HFF-Myc (cell line): ENCODE measurements at regions not wholly inside any gene's neighbourhood (a gene's known extent, or its start where the extent isn't known, plus 50 kb on each side); places are given as distances from the start of the nearest gene placed in this dataset.

Experiments used
- DNase-seq: peaks from one replicate; pipeline ENCODE4 v3.0.0-alpha.2; 2011; ENCODE audit warnings: low read depth; ENCODE audit errors: extremely low read depth
- H3K4me3 ChIP-seq: replicated peaks from 2 replicates; pipeline ENCODE4 v1.5.1; 2011; ENCODE audit warnings: low read depth, mild to moderate bottlenecking, control low read depth, low read length
- TF ChIP-seq, protein P1 (sequence below): IDR thresholded peaks from 2 replicates; pipeline ENCODE4 v1.5.1; 2012; ENCODE audit warnings: mild to moderate bottlenecking, low read depth, low read length, control low read depth; ENCODE audit errors: missing control alignments

- TF ChIP-seq, protein P1, sequence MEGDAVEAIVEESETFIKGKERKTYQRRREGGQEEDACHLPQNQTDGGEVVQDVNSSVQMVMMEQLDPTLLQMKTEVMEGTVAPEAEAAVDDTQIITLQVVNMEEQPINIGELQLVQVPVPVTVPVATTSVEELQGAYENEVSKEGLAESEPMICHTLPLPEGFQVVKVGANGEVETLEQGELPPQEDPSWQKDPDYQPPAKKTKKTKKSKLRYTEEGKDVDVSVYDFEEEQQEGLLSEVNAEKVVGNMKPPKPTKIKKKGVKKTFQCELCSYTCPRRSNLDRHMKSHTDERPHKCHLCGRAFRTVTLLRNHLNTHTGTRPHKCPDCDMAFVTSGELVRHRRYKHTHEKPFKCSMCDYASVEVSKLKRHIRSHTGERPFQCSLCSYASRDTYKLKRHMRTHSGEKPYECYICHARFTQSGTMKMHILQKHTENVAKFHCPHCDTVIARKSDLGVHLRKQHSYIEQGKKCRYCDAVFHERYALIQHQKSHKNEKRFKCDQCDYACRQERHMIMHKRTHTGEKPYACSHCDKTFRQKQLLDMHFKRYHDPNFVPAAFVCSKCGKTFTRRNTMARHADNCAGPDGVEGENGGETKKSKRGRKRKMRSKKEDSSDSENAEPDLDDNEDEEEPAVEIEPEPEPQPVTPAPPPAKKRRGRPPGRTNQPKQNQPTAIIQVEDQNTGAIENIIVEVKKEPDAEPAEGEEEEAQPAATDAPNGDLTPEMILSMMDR = no peak
- DNase-seq = no peak
- H3K4me3 ChIP-seq = no peak overlapping the region
Observed at GRCh38 chr9:23287390-23287789, 538.6 kb downstream of the ELAVL2 start.

GRCh38 chr9:23288545-23288944 is 537.5 kb downstream of the ELAVL2 start:
- TF ChIP-seq, protein P1 = no peak
- no peak for DNase-seq
- H3K4me3 ChIP-seq = no peak overlapping the region

DNA sequence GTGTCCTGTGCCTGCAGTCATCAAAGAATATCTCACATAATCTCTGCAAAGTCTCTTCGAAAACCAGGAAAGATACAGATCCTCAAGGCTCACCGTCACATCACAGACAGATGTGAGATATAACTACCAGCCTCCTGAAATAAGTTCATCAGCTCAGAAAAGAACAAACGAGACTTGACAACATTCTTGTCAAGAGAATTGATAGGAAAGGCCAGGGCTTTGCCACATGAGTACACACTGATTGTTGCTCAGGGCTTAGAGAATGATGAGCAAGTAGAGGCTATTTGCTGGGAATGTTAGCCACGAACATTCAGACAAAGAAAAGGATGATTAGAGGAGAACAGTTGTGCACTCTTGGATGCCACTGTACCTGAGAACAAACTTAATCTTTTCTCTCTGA is 535.1 kb downstream of the ELAVL2 start:
- no peak for DNase-seq
- TF ChIP-seq, protein P1 = no peak
- H3K4me3 ChIP-seq = no peak overlapping the region

- DNase-seq = no peak
- TF ChIP-seq, protein P1 = no peak
- no peak overlapping the region for H3K4me3 ChIP-seq
Observed at GRCh38 chr9:23302281-23302680, 523.8 kb downstream of the ELAVL2 start.

- H3K4me3 ChIP-seq = no peak overlapping the region
- TF ChIP-seq, protein P1 = no peak
- no peak for DNase-seq
Observed at GRCh38 chr9:23306731-23307130, 519.3 kb downstream of the ELAVL2 start.

- no peak for DNase-seq
- TF ChIP-seq, protein P1 = no peak
- H3K4me3 ChIP-seq = no peak overlapping the region
Observed at GRCh38 chr9:23307731-23308513, 518.1 kb downstream of the ELAVL2 start.

GRCh38 chr9:23309800-23310199 is 516.2 kb downstream of the ELAVL2 start:
- DNase-seq = no peak

More at GRCh38 chr9:23309800-23310199, 516.2 kb downstream of the ELAVL2 start:
- TF ChIP-seq, protein P1 = no peak
- H3K4me3 ChIP-seq = no peak overlapping the region
